Brain pericyte (primary cell): ENCODE measurements at regions not wholly inside any gene's neighbourhood (a gene's known extent, or its start where the extent isn't known, plus 50 kb on each side); places are given as distances from the start of the nearest gene placed in this dataset.
"Not testable (repeated sequence)": the region's sequence is repeated elsewhere in the genome, so short reads cannot be mapped to it uniquely, and the experiment has no call there.

ENCODE experiments used
- DNase-seq: peaks from one replicate; pipeline ENCODE4 v3.0.0-alpha.2; 2012; ENCODE audit warnings: low read depth, low spot score

GRCh38 chr5:83001796-83002381 is 75.3 kb downstream of the TMEM167A start:
- no peak for DNase-seq

DNA sequence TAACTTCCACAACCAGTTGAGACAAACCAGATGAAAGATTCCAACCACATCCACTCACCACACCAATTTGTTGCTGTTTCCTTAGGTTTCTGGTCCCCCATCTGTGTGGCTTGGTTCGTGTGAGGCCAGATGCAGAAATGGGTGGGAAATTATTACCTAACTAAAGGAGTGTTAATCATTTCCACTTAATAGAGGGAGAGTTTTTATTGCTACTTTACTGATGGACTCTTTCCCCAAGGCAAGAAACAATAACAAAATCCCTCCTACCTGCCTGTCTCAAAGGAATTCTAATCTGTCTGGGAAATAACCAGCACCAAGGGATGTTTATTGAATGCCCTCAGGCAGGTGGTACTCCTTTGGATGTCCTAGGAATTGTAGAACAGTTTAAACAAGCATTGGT is 76.3 kb downstream of the TMEM167A start:
- no peak for DNase-seq

GRCh38 chr5:83000428-83000827 is 76.8 kb downstream of the TMEM167A start:
- DNase-seq = no peak

DNA sequence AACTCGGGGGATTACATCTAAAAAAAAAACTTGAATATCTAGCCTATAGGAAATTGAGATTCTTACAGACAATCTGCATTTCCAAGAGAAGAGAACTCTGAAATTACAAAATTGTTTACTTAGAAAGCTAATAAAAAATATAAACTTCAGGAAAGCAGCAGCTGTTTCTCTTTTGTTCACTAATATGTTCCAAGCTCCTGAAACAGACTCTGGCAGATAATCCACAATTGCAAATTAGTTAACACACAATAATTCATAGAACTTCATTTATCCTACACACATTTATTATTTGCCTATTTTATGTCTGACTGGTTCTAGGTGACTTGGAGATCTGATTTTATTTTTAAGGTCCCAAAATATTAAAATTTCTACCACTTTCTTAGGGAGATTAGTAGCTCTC is 83.8 kb downstream of the TMEM167A start:
- DNase-seq = no peak

DNA sequence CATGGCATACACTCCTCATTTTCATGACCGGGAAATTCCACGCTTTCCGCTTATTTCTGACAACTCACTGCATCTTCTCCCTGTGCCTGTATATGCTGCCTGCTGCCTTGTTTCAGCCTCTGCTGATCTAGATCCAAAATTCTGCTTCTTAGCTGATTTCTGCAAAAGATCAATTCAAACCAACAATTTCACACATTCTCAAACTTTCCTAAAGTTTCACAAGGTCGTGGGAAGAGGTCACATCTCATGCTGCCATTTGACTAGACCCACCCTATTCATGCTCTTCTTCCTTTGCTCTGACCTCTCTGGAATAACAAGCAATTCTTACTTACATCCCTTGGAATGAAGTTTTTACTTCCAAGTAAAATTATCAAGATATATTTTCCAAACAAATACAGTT is 84.5 kb downstream of the TMEM167A start:
- DNase-seq = no peak

GRCh38 chr5:82991678-82992323 is 85.4 kb downstream of the TMEM167A start:
- DNase-seq = no peak

DNA sequence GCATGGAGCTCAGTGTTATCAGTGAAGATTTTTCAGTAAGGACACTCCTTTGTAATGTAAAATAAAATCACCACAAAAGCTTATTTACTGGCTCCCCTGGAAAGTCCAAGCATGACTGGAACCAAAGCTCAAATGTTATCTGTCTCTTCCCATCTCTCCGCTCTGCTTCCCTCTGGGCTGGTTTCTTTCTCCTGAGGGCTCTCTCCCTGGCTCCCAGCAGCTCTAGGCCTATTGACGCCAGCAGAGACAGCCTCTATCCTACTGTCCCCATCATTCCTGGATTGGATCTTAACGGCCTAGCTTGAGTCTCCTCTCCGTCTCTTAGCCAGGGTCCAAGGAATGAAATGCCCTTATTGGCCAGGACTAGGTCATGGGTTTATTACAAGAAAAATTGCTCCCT is 86.1 kb downstream of the TMEM167A start:
- no peak for DNase-seq

GRCh38 chr5:82987188-82987587 is 90.0 kb downstream of the TMEM167A start:
- DNase-seq = no peak

GRCh38 chr5:82986404-82986803 is 90.8 kb downstream of the TMEM167A start:
- DNase-seq = no peak

GRCh38 chr5:82985763-82986162 is 91.4 kb downstream of the TMEM167A start:
- DNase-seq = no peak

GRCh38 chr5:82984786-82985735 is 92.1 kb downstream of the TMEM167A start:
- DNase-seq = no peak

- DNase-seq = no peak
Observed at GRCh38 chr5:82982846-82983245, 94.3 kb downstream of the TMEM167A start.

DNA sequence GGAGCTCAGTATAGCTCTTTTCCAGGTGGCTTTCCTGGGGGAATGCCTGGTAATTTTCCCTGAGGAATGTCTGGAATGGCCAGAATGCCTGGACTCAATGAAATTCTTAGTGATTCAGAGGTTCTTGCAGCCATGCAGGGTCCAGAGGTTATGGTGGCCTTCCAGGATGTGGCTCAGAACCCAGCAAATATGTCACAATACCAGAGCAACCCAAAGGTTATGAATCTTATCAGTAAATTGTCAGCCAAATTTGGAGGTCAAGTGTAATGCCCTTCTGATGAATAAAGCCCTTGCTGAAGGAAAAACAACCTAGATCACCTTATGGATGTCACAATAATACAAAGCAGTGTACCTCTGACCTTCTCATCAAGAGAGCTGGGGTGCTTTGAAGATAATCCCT is 100.3 kb downstream of the TMEM167A start:
- DNase-seq = not testable (repeated sequence)

DNA sequence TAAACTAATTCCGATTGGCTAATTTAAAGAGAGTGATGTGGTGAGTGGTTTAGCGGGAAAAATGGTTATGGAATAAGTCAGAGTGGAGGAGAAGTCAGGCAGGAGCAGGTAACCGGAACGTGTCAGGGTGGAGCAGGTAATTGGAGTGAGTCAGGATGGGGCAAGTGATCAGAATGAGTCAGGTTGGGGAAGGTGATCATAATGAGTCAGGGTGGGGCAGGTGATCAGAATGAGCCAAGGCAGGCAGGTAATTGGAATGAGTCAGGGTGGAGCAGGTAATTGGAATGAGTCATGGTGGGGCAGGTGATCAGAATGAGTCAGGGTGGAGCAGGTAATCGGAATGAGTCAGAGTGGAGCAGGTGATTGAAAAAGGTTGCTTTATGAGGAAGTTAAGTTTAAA is 101.4 kb downstream of the TMEM167A start:
- no peak for DNase-seq

GRCh38 chr5:82975396-82975795 is 101.8 kb downstream of the TMEM167A start:
- DNase-seq = no peak

- not testable (repeated sequence) for DNase-seq
Observed at GRCh38 chr5:82974346-82974745, 102.8 kb downstream of the TMEM167A start.

- no peak for DNase-seq
Observed at GRCh38 chr5:82971901-82972300, 105.3 kb downstream of the TMEM167A start.

GRCh38 chr5:82971034-82971806 is 106.0 kb downstream of the TMEM167A start:
- DNase-seq = not testable (repeated sequence)

GRCh38 chr5:82969221-82969976 is 107.8 kb downstream of the TMEM167A start:
- DNase-seq = not testable (repeated sequence)

DNA sequence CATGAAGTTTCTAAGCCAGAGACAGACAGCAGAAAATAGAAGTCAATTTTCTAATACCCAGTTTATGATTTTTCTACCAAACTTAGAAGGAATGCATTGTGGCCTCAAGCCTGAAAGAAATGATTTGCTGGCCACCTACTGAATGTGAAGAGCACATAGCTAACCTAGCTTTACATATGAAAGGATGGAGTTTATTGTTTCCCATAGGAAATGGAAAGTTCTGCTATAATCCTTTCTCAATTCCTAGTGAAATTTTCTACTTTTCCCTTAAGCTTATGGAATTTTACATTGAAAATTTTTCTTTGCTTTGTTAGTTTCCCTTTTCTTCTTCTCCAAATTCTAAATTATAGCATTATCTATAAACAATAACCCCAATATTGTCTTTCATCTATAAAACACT is 110.1 kb downstream of the TMEM167A start:
- no peak for DNase-seq

DNA sequence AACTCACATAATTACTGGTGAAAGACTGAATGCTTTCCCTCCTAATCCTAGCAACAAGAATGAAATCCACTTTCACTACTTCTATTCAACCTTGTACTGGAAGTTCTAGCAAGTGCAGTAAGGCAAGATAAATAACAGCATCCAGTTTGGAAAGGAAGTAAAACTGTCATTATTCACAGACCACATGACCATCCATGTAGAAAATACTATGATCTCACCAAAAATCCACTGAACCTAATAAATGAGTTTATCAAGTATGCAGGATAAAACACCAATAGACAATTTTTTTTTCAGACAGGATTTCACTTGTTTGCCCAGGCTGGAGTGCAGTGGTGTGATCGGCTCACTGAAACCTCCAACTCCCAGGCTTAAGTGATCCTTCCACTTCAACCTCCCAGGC is 117.7 kb downstream of the TMEM167A start:
- no peak for DNase-seq
